Fibroblast of pulmonary artery (primary cell): ENCODE measurements at regions not wholly inside any gene's neighbourhood (a gene's known extent, or its start where the extent isn't known, plus 50 kb on each side); places are given as distances from the start of the nearest gene placed in this dataset.

Experiments used
- DNase-seq: peaks from one replicate; pipeline ENCODE4 v3.0.0-alpha.2; 2010; ENCODE audit warnings: low read depth
- H3K4me3 ChIP-seq: replicated peaks from 2 replicates; pipeline ENCODE4 v1.5.1; 2011; ENCODE audit warnings: low read depth, mild to moderate bottlenecking, control low read depth, low read length, moderate library complexity
- CTCF ChIP-seq: IDR thresholded peaks from 2 replicates; pipeline ENCODE4 v1.5.1; 2011; ENCODE audit warnings: mild to moderate bottlenecking, control low read depth, low read length, inconsistent platforms; ENCODE audit errors: missing control alignments

GRCh38 chr2:16615687-16616615, 49.7 kb downstream of the CYRIA start:
- H3K4me3 ChIP-seq = no peak overlapping the region
- no peak for TF ChIP-seq CTCF
- DNase-seq = peak; percentile 65

GRCh38 chr2:16615246-16615645, 50.4 kb downstream of the CYRIA start:
- no peak overlapping the region for H3K4me3 ChIP-seq
- no peak for TF ChIP-seq CTCF
- DNase-seq = no peak

- no peak overlapping the region for H3K4me3 ChIP-seq
- peak; percentile 29 for DNase-seq
- no peak for TF ChIP-seq CTCF
These were observed 51.2 kb downstream of the CYRIA start for GRCh38 chr2:16614314-16614860.

- peak; percentile 55 for DNase-seq
- H3K4me3 ChIP-seq = no peak overlapping the region
- peak; percentile 59 for TF ChIP-seq CTCF
These were observed 52.1 kb downstream of the CYRIA start for GRCh38 chr2:16613539-16614011.

- no peak for TF ChIP-seq CTCF
- no peak for DNase-seq
- no peak overlapping the region for H3K4me3 ChIP-seq
These were observed 53.1 kb downstream of the CYRIA start for GRCh38 chr2:16612490-16612889.

- DNase-seq = no peak
- H3K4me3 ChIP-seq = no peak overlapping the region
- no peak for TF ChIP-seq CTCF
These were observed 55.8 kb downstream of the CYRIA start for GRCh38 chr2:16609786-16610185.
